ENCODE measurements at regions not wholly inside any gene's neighbourhood (a gene's known extent, or its start where the extent isn't known, plus 50 kb on each side); places are given as distances from the start of the nearest gene placed in this dataset.

- H3K27me3 ChIP-seq (replicated peaks; ENCODE audit: insufficient read depth, low read depth, low read length, poor library complexity), result peaks cover 29% of the 10 kb centered on the region
- ChIA-PET CTCF (no interaction called here), POLR2A (ENCODE audit: low non-redundant PET) (interaction anchor here (0.7 kb wide), 1 partner anchor 448 kb away, joined by 3 read pairs; no protein-coding TSS in a partner anchor)
- H3K36me3 ChIP-seq (ENCODE audit: insufficient read depth, low read length, poor library complexity, severe bottlenecking), result no peaks in the 10 kb centered on the region
- no peak for DNase-seq (ENCODE audit: low spot score)
- no peaks in the 10 kb centered on the region for H3K4me1 ChIP-seq (ENCODE audit: insufficient read depth, low read length, poor library complexity, severe bottlenecking)
- no TSS peak for BruUV-seq (replicated peaks)
- intact Hi-C loops (cut with micrococcal nuclease; ENCODE audit: unreplicated experiment), result no loop called here
- no peak overlapping the region for H3K4me3 ChIP-seq (ENCODE audit: low read depth, low read length, poor library complexity, severe bottlenecking)
- no peak overlapping the region for H3K27ac ChIP-seq (ENCODE audit: low read depth, low read length, poor library complexity, severe bottlenecking)
- TF ChIP-seq EZH2 (IDR thresholded peaks at IDR 0.05; ENCODE audit: borderline replicate concordance, low read depth, low read length, poor library complexity, severe bottlenecking) (no peak), CTCF (conservative IDR thresholded peaks at IDR 0.05; ENCODE audit: low read depth, low read length) (no peak)
- H3K9me3 ChIP-seq (ENCODE audit: low read depth, low read length, poor library complexity, severe bottlenecking), result no peaks in the 10 kb centered on the region
Observed at GRCh38 chr5:71810023-71810422, 90.9 kb downstream of the CARTPT start.

GRCh38 chr5:71810471-71811195, 91.6 kb downstream of the CARTPT start:
- intact Hi-C loops (cut with micrococcal nuclease; ENCODE audit: unreplicated experiment), result no loop called here
- DNase-seq (ENCODE audit: low spot score), result no peak
- Histone ChIP-seq H3K36me3 (ENCODE audit: insufficient read depth, low read length, poor library complexity, severe bottlenecking) (no peaks in the 10 kb centered on the region), H3K4me1 (ENCODE audit: insufficient read depth, low read length, poor library complexity, severe bottlenecking) (no peaks in the 10 kb centered on the region), H3K27me3 (replicated peaks; ENCODE audit: insufficient read depth, low read depth, low read length, poor library complexity) (peaks cover 24% of the 10 kb centered on the region), H3K4me3 (ENCODE audit: low read depth, low read length, poor library complexity, severe bottlenecking) (no peak overlapping the region), H3K9me3 (ENCODE audit: low read depth, low read length, poor library complexity, severe bottlenecking) (no peaks in the 10 kb centered on the region), H3K27ac (ENCODE audit: low read depth, low read length, poor library complexity, severe bottlenecking) (no peak overlapping the region)
- ChIA-PET CTCF (interaction anchor here (0.7 kb wide), 1 partner anchor 30 kb away, joined by 4 read pairs; no protein-coding TSS in a partner anchor), POLR2A (ENCODE audit: low non-redundant PET) (interaction anchor here (0.7 kb wide), 1 partner anchor 447 kb away, joined by 3 read pairs; no protein-coding TSS in a partner anchor)
- BruUV-seq (replicated peaks), result no TSS peak
- no peak for TF ChIP-seq CTCF (conservative IDR thresholded peaks at IDR 0.05; ENCODE audit: low read depth, low read length)
- TF ChIP-seq EZH2 (IDR thresholded peaks at IDR 0.05; ENCODE audit: borderline replicate concordance, low read depth, low read length, poor library complexity, severe bottlenecking), result no peak

GRCh38 chr5:71811779-71812178, 92.7 kb downstream of the CARTPT start:
- no peaks in the 10 kb centered on the region for H3K36me3 ChIP-seq (ENCODE audit: insufficient read depth, low read length, poor library complexity, severe bottlenecking)
- POLR2A ChIA-PET (ENCODE audit: low non-redundant PET), result no interaction called here

More at GRCh38 chr5:71811779-71812178, 92.7 kb downstream of the CARTPT start:
- CTCF ChIA-PET, result no interaction called here
- intact Hi-C loops (cut with micrococcal nuclease; ENCODE audit: unreplicated experiment), result no loop called here
- BruUV-seq (replicated peaks), result no TSS peak
- no peak for DNase-seq (ENCODE audit: low spot score)
- Histone ChIP-seq H3K9me3 (ENCODE audit: low read depth, low read length, poor library complexity, severe bottlenecking) (no peaks in the 10 kb centered on the region), H3K4me3 (ENCODE audit: low read depth, low read length, poor library complexity, severe bottlenecking) (no peak overlapping the region), H3K27ac (ENCODE audit: low read depth, low read length, poor library complexity, severe bottlenecking) (no peak overlapping the region), H3K4me1 (ENCODE audit: insufficient read depth, low read length, poor library complexity, severe bottlenecking) (no peaks in the 10 kb centered on the region), H3K27me3 (replicated peaks; ENCODE audit: insufficient read depth, low read depth, low read length, poor library complexity) (peaks cover 12% of the 10 kb centered on the region)
- TF ChIP-seq EZH2 (IDR thresholded peaks at IDR 0.05; ENCODE audit: borderline replicate concordance, low read depth, low read length, poor library complexity, severe bottlenecking), result no peak
- no peak for TF ChIP-seq CTCF (conservative IDR thresholded peaks at IDR 0.05; ENCODE audit: low read depth, low read length)
